Activated CD4-positive, alpha-beta T cell treated with anti-CD3 and anti-CD28 coated beads for 36 hours (primary cell): ENCODE measurements at regions not wholly inside any gene's neighbourhood (a gene's known extent, or its start where the extent isn't known, plus 50 kb on each side); places are given as distances from the start of the nearest gene placed in this dataset.

ENCODE experiments used
- ATAC-seq: fragments of 200-7000 bp; cut with Tn5 transposase; one replicate; pipeline ENCODE4 v1.10.0; 2021; ENCODE audit warnings: mild to moderate bottlenecking, moderate library complexity
- CTCF ChIA-PET: fragments of 350-600 bp; sonication (Branson Sonifier 250); formaldehyde crosslinking; loops from one replicate; lab custom pipeline; 2021; ENCODE audit warnings: antibody characterized with exemption; lab: Charles Lee
- POLR2A ChIA-PET: fragments of 350-600 bp; sonication (Branson Sonifier 250); formaldehyde crosslinking; loops from one replicate; lab custom pipeline; 2021; ENCODE audit warnings: antibody characterized with exemption, inconsistent platforms; lab: Charles Lee
- DNase-seq: peaks from one replicate; pipeline ENCODE4 v3.0.0-alpha.2; 2020
- H3K27ac Mint-ChIP-seq: one replicate; pipeline ENCODE4 v1.8.0; 2021; ENCODE audit warnings: mixed read lengths
- H3K27me3 Mint-ChIP-seq: one replicate; pipeline ENCODE4 v1.8.0; 2021; ENCODE audit warnings: mixed read lengths
- H3K36me3 Mint-ChIP-seq: one replicate; pipeline ENCODE4 v1.8.0; 2021; ENCODE audit warnings: low read depth, mixed read lengths
- H3K4me1 Mint-ChIP-seq: one replicate; pipeline ENCODE4 v1.8.0; 2021; ENCODE audit warnings: mixed read lengths
- H3K4me3 Mint-ChIP-seq: one replicate; pipeline ENCODE4 v1.8.0; 2021; ENCODE audit warnings: mild to moderate bottlenecking, moderate library complexity, mixed read lengths
- H3K9me3 Mint-ChIP-seq: one replicate; pipeline ENCODE4 v1.8.0; 2021; ENCODE audit warnings: low read depth, mixed read lengths
- intact Hi-C, 2 experiments: fragments of 100-400 bp; cut with DNase I in 1 of 2; cut with micrococcal nuclease in 1 of 2; formaldehyde crosslinking; loops; one replicate each; pipeline versions ENCODE4 v1.14.2 to v1.15.1; 2022 to 2024; cut with DNase I, micrococcal nuclease

- no peak overlapping the region for H3K4me3 Mint-ChIP-seq
- ATAC-seq, result peak; percentile 53
Observed at GRCh38 chr6:87881342-87881895, 166.2 kb upstream of the SPACA1 start.

GRCh38 chr6:87879132-87879861 is 168.3 kb upstream of the SPACA1 start:
- ATAC-seq, result no peak
- Mint-ChIP-seq H3K27me3 (peaks cover 22% of the 10 kb centered on the region), H3K36me3 (no peaks in the 10 kb centered on the region), H3K27ac (no peak overlapping the region), H3K4me3 (no peak overlapping the region), H3K4me1 (no peaks in the 10 kb centered on the region), H3K9me3 (no peaks in the 10 kb centered on the region)
- DNase-seq, result no peak
- CTCF ChIA-PET, result interaction anchor here (1.3 kb wide), 1 partner anchor 9 kb away, joined by 3 read pairs; no protein-coding TSS in a partner anchor
- intact Hi-C loops, result no loop called here
- POLR2A ChIA-PET, result no interaction called here

More at GRCh38 chr6:87881342-87881895, 166.2 kb upstream of the SPACA1 start:
- no peaks in the 10 kb centered on the region for H3K4me1 Mint-ChIP-seq
- H3K9me3 Mint-ChIP-seq, result no peaks in the 10 kb centered on the region
- intact Hi-C loops, result no loop called here
- no peak for DNase-seq
- H3K36me3 Mint-ChIP-seq, result no peaks in the 10 kb centered on the region
- POLR2A ChIA-PET, result no interaction called here
- H3K27ac Mint-ChIP-seq, result no peak overlapping the region
- peaks cover 14% of the 10 kb centered on the region for H3K27me3 Mint-ChIP-seq
- CTCF ChIA-PET, result no interaction called here

- intact Hi-C loops, result no loop called here
- POLR2A ChIA-PET, result no interaction called here
- Mint-ChIP-seq H3K27ac (no peak overlapping the region), H3K4me3 (no peak overlapping the region), H3K36me3 (no peaks in the 10 kb centered on the region), H3K27me3 (peaks cover 23% of the 10 kb centered on the region), H3K4me1 (no peaks in the 10 kb centered on the region), H3K9me3 (no peaks in the 10 kb centered on the region)
- CTCF ChIA-PET, result no interaction called here
- DNase-seq (no peak), ATAC-seq (no peak)
Observed at GRCh38 chr6:87875781-87876180, 171.9 kb upstream of the SPACA1 start.

GRCh38 chr6:87873556-87873955 is 171.5 kb upstream of the AKIRIN2 start:
- no peaks in the 10 kb centered on the region for H3K4me1 Mint-ChIP-seq
- POLR2A ChIA-PET, result no interaction called here
- intact Hi-C loops, result no loop called here
- peaks cover 23% of the 10 kb centered on the region for H3K27me3 Mint-ChIP-seq
- CTCF ChIA-PET, result interaction anchor here (0.7 to 1.7 kb wide), 2 partner anchors 29 to 998 kb away, joined by 3 read pairs; no protein-coding TSS in a partner anchor
- H3K36me3 Mint-ChIP-seq, result no peaks in the 10 kb centered on the region
- DNase-seq (no peak), ATAC-seq (no peak)
- no peaks in the 10 kb centered on the region for H3K9me3 Mint-ChIP-seq
- H3K27ac Mint-ChIP-seq, result no peak overlapping the region
- no peak overlapping the region for H3K4me3 Mint-ChIP-seq

- ChIA-PET POLR2A (no interaction called here), CTCF (interaction anchor here (0.9 to 1.2 kb wide), 3 partner anchors 9 to 803 kb away, joined by 3 to 4 read pairs (median 3); no protein-coding TSS in a partner anchor)
- intact Hi-C loops, result no loop called here
- Mint-ChIP-seq H3K9me3 (no peaks in the 10 kb centered on the region), H3K4me1 (no peaks in the 10 kb centered on the region), H3K36me3 (no peaks in the 10 kb centered on the region), H3K27ac (no peak overlapping the region), H3K4me3 (no peak overlapping the region), H3K27me3 (peaks cover 21% of the 10 kb centered on the region)
- no peak for DNase-seq
- ATAC-seq, result no peak
Observed at GRCh38 chr6:87870556-87870955, 168.5 kb upstream of the AKIRIN2 start.

GRCh38 chr6:87869064-87869905 is 167.3 kb upstream of the AKIRIN2 start:
- no peaks in the 10 kb centered on the region for H3K9me3 Mint-ChIP-seq
- ATAC-seq (no peak), DNase-seq (no peak)
- H3K27ac Mint-ChIP-seq, result no peak overlapping the region
- ChIA-PET CTCF (interaction anchor here (0.8 kb wide), 1 partner anchor 128 kb away, joined by 3 read pairs; no protein-coding TSS in a partner anchor), POLR2A (interaction anchor here (0.6 kb wide), 1 partner anchor 54 kb away, joined by 3 read pairs; no protein-coding TSS in a partner anchor)
- intact Hi-C loops, result no loop called here
- no peaks in the 10 kb centered on the region for H3K4me1 Mint-ChIP-seq
- peaks cover 18% of the 10 kb centered on the region for H3K27me3 Mint-ChIP-seq
- no peak overlapping the region for H3K4me3 Mint-ChIP-seq
- H3K36me3 Mint-ChIP-seq, result no peaks in the 10 kb centered on the region

- no peak for DNase-seq
- intact Hi-C loops, result no loop called here
- no peaks in the 10 kb centered on the region for H3K36me3 Mint-ChIP-seq
- H3K4me3 Mint-ChIP-seq, result no peak overlapping the region
- H3K27ac Mint-ChIP-seq, result no peak overlapping the region
- POLR2A ChIA-PET, result no interaction called here
- no peaks in the 10 kb centered on the region for H3K4me1 Mint-ChIP-seq
- CTCF ChIA-PET, result no interaction called here
- no peak for ATAC-seq
- H3K27me3 Mint-ChIP-seq, result peaks cover 4% of the 10 kb centered on the region
- H3K9me3 Mint-ChIP-seq, result peaks cover 2% of the 10 kb centered on the region
Observed at GRCh38 chr6:87860902-87861301, 158.9 kb upstream of the AKIRIN2 start.

- intact Hi-C loops, result no loop called here
- H3K27ac Mint-ChIP-seq, result no peak overlapping the region
- no peak for ATAC-seq
- H3K4me1 Mint-ChIP-seq, result no peaks in the 10 kb centered on the region
- ChIA-PET CTCF (no interaction called here), POLR2A (no interaction called here)
- H3K9me3 Mint-ChIP-seq, result peaks cover 2% of the 10 kb centered on the region
- peaks cover 4% of the 10 kb centered on the region for H3K27me3 Mint-ChIP-seq
- DNase-seq, result no peak
- H3K4me3 Mint-ChIP-seq, result no peak overlapping the region
- no peaks in the 10 kb centered on the region for H3K36me3 Mint-ChIP-seq
Observed at GRCh38 chr6:87858440-87858839, 156.4 kb upstream of the AKIRIN2 start.

- DNase-seq (no peak), ATAC-seq (no peak)
- CTCF ChIA-PET, result no interaction called here
- no peak overlapping the region for H3K27ac Mint-ChIP-seq
- peaks cover 10% of the 10 kb centered on the region for H3K27me3 Mint-ChIP-seq
- H3K4me1 Mint-ChIP-seq, result no peaks in the 10 kb centered on the region
- intact Hi-C loops, result no loop called here
- no peaks in the 10 kb centered on the region for H3K9me3 Mint-ChIP-seq
- POLR2A ChIA-PET, result no interaction called here
- no peaks in the 10 kb centered on the region for H3K36me3 Mint-ChIP-seq
- H3K4me3 Mint-ChIP-seq, result no peak overlapping the region
Observed at GRCh38 chr6:87851674-87852299, 149.8 kb upstream of the AKIRIN2 start.

GRCh38 chr6:87848616-87849015 is 146.6 kb upstream of the AKIRIN2 start:
- H3K36me3 Mint-ChIP-seq, result no peaks in the 10 kb centered on the region
- no peak overlapping the region for H3K4me3 Mint-ChIP-seq
- intact Hi-C loops, result no loop called here
- POLR2A ChIA-PET, result no interaction called here
- H3K27ac Mint-ChIP-seq, result no peak overlapping the region
- DNase-seq (no peak), ATAC-seq (no peak)
- CTCF ChIA-PET, result no interaction called here
- no peaks in the 10 kb centered on the region for H3K4me1 Mint-ChIP-seq
- H3K9me3 Mint-ChIP-seq, result no peaks in the 10 kb centered on the region
- peaks cover 12% of the 10 kb centered on the region for H3K27me3 Mint-ChIP-seq

GRCh38 chr6:87847830-87848210 is 145.8 kb upstream of the AKIRIN2 start:
- Mint-ChIP-seq H3K36me3 (no peaks in the 10 kb centered on the region), H3K4me3 (no peak overlapping the region), H3K27ac (no peak overlapping the region), H3K9me3 (no peaks in the 10 kb centered on the region), H3K4me1 (no peaks in the 10 kb centered on the region), H3K27me3 (peaks cover 14% of the 10 kb centered on the region)
- POLR2A ChIA-PET, result no interaction called here
- CTCF ChIA-PET, result no interaction called here
- no peak for ATAC-seq
- DNase-seq, result no peak
- intact Hi-C loops, result no loop called here
